SK-N-SH (cell line): ENCODE measurements at regions not wholly inside any gene's neighbourhood (a gene's known extent, or its start where the extent isn't known, plus 50 kb on each side); places are given as distances from the start of the nearest gene placed in this dataset.

Experiments used
- CTCF ChIA-PET: fragments of 300-600, 350-600 bp; formaldehyde crosslinking; extraction: SDS; loops from one replicate; lab custom pipeline; 2021; lab: Yijun Ruan, JAX
- POLR2A ChIA-PET: fragments of 350-600 bp; sonication (Branson Sonifier 250); formaldehyde crosslinking; extraction: SDS; loops from one replicate; lab custom pipeline; 2020; ENCODE audit warnings: antibody characterized with exemption, inconsistent platforms; lab: Yijun Ruan, JAX
- DNase-seq: peaks from one replicate; pipeline ENCODE4 v3.0.0; 2012
- H2AFZ ChIP-seq: fragments of 200-600 bp; sonication (generic); 2 replicates; pipeline ENCODE4 v1.8.1; 2016; ENCODE audit warnings: antibody characterized with exemption, mild to moderate bottlenecking, low read depth
- H3F3A ChIP-seq: fragments of 200-600 bp; sonication (generic); replicated peaks from 2 replicates; pipeline ENCODE3; 2016; ENCODE audit warnings: antibody characterized with exemption, mild to moderate bottlenecking; ENCODE audit not compliant: insufficient read depth
- H3K27ac ChIP-seq, 2 experiments: fragments of 200-500 bp in 1 of 2; fragments of 200-600 bp in 1 of 2; sonication (Bioruptor generic) in 1 of 2; sonication (generic), shearing (Covaris generic) in 1 of 2; 2 replicates each; pipeline versions ENCODE4 v1.5.1 to v1.6.1; 2014 to 2016; ENCODE audit warnings: low read depth in 2 of 2, inconsistent platforms in 1 of 2, low read length in 1 of 2, mild to moderate bottlenecking in 1 of 2, mixed read lengths in 1 of 2
- H3K27me3 ChIP-seq: fragments of 200-600 bp; sonication (generic), shearing (Covaris generic); 2 replicates; pipeline ENCODE4 v1.6.1; 2016; ENCODE audit warnings: mixed run types; ENCODE audit not compliant: insufficient read depth
- H3K36me3 ChIP-seq, 2 experiments: fragments of 200-500 bp in 1 of 2; fragments of 200-600 bp in 1 of 2; sonication (Bioruptor generic) in 1 of 2; sonication (generic) in 1 of 2; replicated peaks in 1 of 2; 2 replicates each; pipeline versions ENCODE3 to v1.5.1; 2014 to 2016; ENCODE audit warnings: low read length in 1 of 2, mild to moderate bottlenecking in 1 of 2; ENCODE audit not compliant: insufficient read depth in 2 of 2, control insufficient read depth in 1 of 2
- H3K4me1 ChIP-seq, 2 experiments: fragments of 200-500 bp in 1 of 2; fragments of 200-600 bp in 1 of 2; sonication (Bioruptor generic) in 1 of 2; sonication (generic), shearing (Covaris generic) in 1 of 2; 2 replicates each; pipeline versions ENCODE4 v1.5.1 to v1.6.1; 2014 to 2016; ENCODE audit warnings: low read depth in 1 of 2, low read length in 1 of 2, mixed run types in 1 of 2; ENCODE audit not compliant: insufficient read depth in 2 of 2, control insufficient read depth in 1 of 2
- H3K4me2 ChIP-seq: fragments of 200-600 bp; sonication (generic), shearing (Covaris generic); 2 replicates; pipeline ENCODE4 v1.6.1; 2017; ENCODE audit warnings: mixed run types
- H3K4me3 ChIP-seq, 2 experiments: fragments of 200-500 bp in 1 of 2; fragments of 200-600 bp in 1 of 2; sonication (Bioruptor generic) in 1 of 2; sonication (generic), shearing (Covaris generic) in 1 of 2; 2 replicates each; pipeline versions ENCODE4 v1.5.1 to v1.8.1; 2014 to 2016; ENCODE audit warnings: low read depth in 2 of 2, inconsistent platforms in 1 of 2, low read length in 1 of 2, mild to moderate bottlenecking in 1 of 2, mixed read lengths in 1 of 2, moderate library complexity in 1 of 2
- H3K79me2 ChIP-seq: fragments of 200-600 bp; sonication (generic); 2 replicates; pipeline ENCODE4 v1.8.1; 2017; ENCODE audit warnings: mild to moderate bottlenecking; ENCODE audit not compliant: insufficient read depth
- H3K9ac ChIP-seq: fragments of 200-600 bp; sonication (generic); 2 replicates; pipeline ENCODE4 v1.6.1; 2017; ENCODE audit warnings: mixed run types
- H3K9me2 ChIP-seq: fragments of 200-600 bp; sonication (generic); 2 replicates; pipeline ENCODE4 v1.6.1; 2017; ENCODE audit warnings: mixed run types
- H3K9me3 ChIP-seq: fragments of 200-600 bp; sonication (generic); 2 replicates; pipeline ENCODE4 v1.6.1; 2017; ENCODE audit warnings: mixed run types, mild to moderate bottlenecking, moderate library complexity
- H4K20me1 ChIP-seq: fragments of 200-600 bp; sonication (generic); 2 replicates; pipeline ENCODE4 v1.6.1; 2017; ENCODE audit warnings: mild to moderate bottlenecking, mixed run types; ENCODE audit not compliant: insufficient read depth
- CHD2 ChIP-seq: fragments of 150-350 bp; IDR thresholded peaks from 2 replicates; pipeline ENCODE4 v1.6.1; 2018; ENCODE audit warnings: low read length; ENCODE audit not compliant: partially characterized antibody
- ELF1 ChIP-seq: IDR thresholded peaks from 2 replicates; pipeline ENCODE4 v1.4.0; 2012
- EP300 ChIP-seq, 2 experiments: IDR thresholded peaks; 2 replicates each; pipeline versions ENCODE4 v1.4.0 to v1.6.1; 2012; ENCODE audit warnings: borderline replicate concordance in 1 of 2, low read depth in 1 of 2, low read length in 1 of 2
- FOSL2 ChIP-seq: IDR thresholded peaks from 2 replicates; pipeline ENCODE4 v1.4.0; 2012; ENCODE audit warnings: low read depth, mild to moderate bottlenecking, moderate library complexity, borderline replicate concordance
- FOXM1 ChIP-seq: IDR thresholded peaks from 2 replicates; pipeline ENCODE4 v1.4.0; 2012; ENCODE audit warnings: low read depth, mild to moderate bottlenecking
- GATA2 ChIP-seq: sonication (generic); formaldehyde crosslinking; IDR thresholded peaks from 2 replicates; pipeline ENCODE4 v1.5.0; 2020; ENCODE audit warnings: mild to moderate bottlenecking, missing genetic modification reagents
- NFIC ChIP-seq: IDR thresholded peaks from 2 replicates; pipeline ENCODE4 v1.4.0; 2012; ENCODE audit warnings: borderline replicate concordance
- NRF1 ChIP-seq: IDR thresholded peaks from 2 replicates; pipeline ENCODE4 v1.6.1; 2012; ENCODE audit warnings: low read depth, mild to moderate bottlenecking, low read length
- RCOR1 ChIP-seq: fragments of 150-350 bp; IDR thresholded peaks from 2 replicates; pipeline ENCODE4 v1.6.1; 2017; ENCODE audit warnings: antibody characterized with exemption, low read length
- ZBTB33 ChIP-seq: IDR thresholded peaks from 2 replicates; pipeline ENCODE4 v1.4.0; 2012; ENCODE audit warnings: low read depth, borderline replicate concordance
- WGBS: methylation state at CpG from one replicate; pipeline ENCODE4 v1.1.6; 2017; ENCODE audit warnings: low lambda C conversion rate; 5-methylcytosine and 5-hydroxymethylcytosine counted together
- TF ChIP-seq, protein P1 (sequence below): IDR thresholded peaks from 2 replicates; pipeline ENCODE4 v1.4.0; 2012; ENCODE audit warnings: low read depth, borderline replicate concordance
- TF ChIP-seq, protein P2 (sequence below): IDR thresholded peaks from 2 replicates; pipeline ENCODE4 v1.4.0; 2012; ENCODE audit warnings: low read depth

- H3K4me2 ChIP-seq, result no peak overlapping the region
- POLR2A ChIA-PET, result no interaction called here
- TF ChIP-seq CHD2, result no peak
- TF ChIP-seq RCOR1, result no peak
- TF ChIP-seq EP300 (IDR thresholded peaks at IDR 0.05; ENCODE audit: borderline replicate concordance in 1 of 2, low read depth in 1 of 2, low read length in 1 of 2), result no peak
- TF ChIP-seq, protein P1, sequence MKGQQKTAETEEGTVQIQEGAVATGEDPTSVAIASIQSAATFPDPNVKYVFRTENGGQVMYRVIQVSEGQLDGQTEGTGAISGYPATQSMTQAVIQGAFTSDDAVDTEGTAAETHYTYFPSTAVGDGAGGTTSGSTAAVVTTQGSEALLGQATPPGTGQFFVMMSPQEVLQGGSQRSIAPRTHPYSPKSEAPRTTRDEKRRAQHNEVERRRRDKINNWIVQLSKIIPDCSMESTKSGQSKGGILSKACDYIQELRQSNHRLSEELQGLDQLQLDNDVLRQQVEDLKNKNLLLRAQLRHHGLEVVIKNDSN, result no peak
- no peak for TF ChIP-seq NRF1
- TF ChIP-seq NFIC, result no peak
- no peak for TF ChIP-seq ZBTB33
- TF ChIP-seq ELF1, result no peak
- TF ChIP-seq, all 33 proteins: peak for 0
Measured at GRCh38 chr10:2858452-2858851, 208.9 kb upstream of the PFKP start.

GRCh38 chr10:2856598-2856997 is 210.8 kb upstream of the PFKP start:
- Histone ChIP-seq H3K79me2 (no peaks in the 10 kb centered on the region), H3K4me2 (no peak overlapping the region), H4K20me1 (no peaks in the 10 kb centered on the region), H3K27me3 (0 out of 2 replicates have a peak, but pooled peaks cover 3% of the 10 kb centered on the region), H3K9me2 (no peaks in the 10 kb centered on the region), H3F3A (no peaks in the 10 kb centered on the region), H3K27ac (no peak overlapping the region), H3K9ac (no peak overlapping the region), H3K4me3 (no peak overlapping the region), H3K36me3 (no peaks in the 10 kb centered on the region), H3K9me3 (no peaks in the 10 kb centered on the region), H3K4me1 (peaks cover 0 to under 1% of the 10 kb centered on the region in 2 experiments; a peak in 3 of 4 replicates), H2AFZ (no peak overlapping the region)
- WGBS, result 7% methylated on average over 6 of the region's 6 CpGs
- CTCF ChIA-PET, result interaction anchor here (1.3 kb wide), 1 partner anchor 72 kb away, joined by 3 read pairs; no protein-coding TSS in a partner anchor
- no peak for DNase-seq
- TF ChIP-seq, protein P2, sequence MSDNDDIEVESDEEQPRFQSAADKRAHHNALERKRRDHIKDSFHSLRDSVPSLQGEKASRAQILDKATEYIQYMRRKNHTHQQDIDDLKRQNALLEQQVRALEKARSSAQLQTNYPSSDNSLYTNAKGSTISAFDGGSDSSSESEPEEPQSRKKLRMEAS, result no peak
- no peak for TF ChIP-seq FOXM1
- TF ChIP-seq EP300 (IDR thresholded peaks at IDR 0.05; ENCODE audit: borderline replicate concordance in 1 of 2, low read depth in 1 of 2, low read length in 1 of 2), result no peak
- TF ChIP-seq FOSL2, result no peak
- TF ChIP-seq RCOR1, result no peak
- no peak for TF ChIP-seq GATA2 (CRISPR knock-in tag)
- POLR2A ChIA-PET, result no interaction called here

More at GRCh38 chr10:2858452-2858851, 208.9 kb upstream of the PFKP start:
- 0 out of 2 replicates have a peak, but pooled peaks cover 3% of the 10 kb centered on the region for H3K27me3 ChIP-seq
- H3K9ac ChIP-seq, result no peak overlapping the region
- no peak overlapping the region for H3K4me3 ChIP-seq
- no peaks in the 10 kb centered on the region for H4K20me1 ChIP-seq
- CTCF ChIA-PET, result interaction anchor here (1.4 kb wide), 1 partner anchor 15 kb away, joined by 4 read pairs; no protein-coding TSS in a partner anchor
- H3F3A ChIP-seq, result no peaks in the 10 kb centered on the region
- no peaks in the 10 kb centered on the region; a peak in 2 of 4 replicates for H3K4me1 ChIP-seq
- 4% methylated on average over 2 of the region's 2 CpGs for WGBS
- no peaks in the 10 kb centered on the region for H3K36me3 ChIP-seq
- H3K79me2 ChIP-seq, result no peaks in the 10 kb centered on the region
- no peak overlapping the region for H3K27ac ChIP-seq
- no peak for DNase-seq
- H3K9me3 ChIP-seq, result no peaks in the 10 kb centered on the region
- no peaks in the 10 kb centered on the region for H3K9me2 ChIP-seq
- no peak overlapping the region for H2AFZ ChIP-seq
